ENCODE measurements at regions not wholly inside any gene's neighbourhood (a gene's known extent, or its start where the extent isn't known, plus 50 kb on each side); places are given as distances from the start of the nearest gene placed in this dataset.
"Not testable (repeated sequence)": the region's sequence is repeated elsewhere in the genome, so short reads cannot be mapped to it uniquely, and the experiment has no call there.

- no peak overlapping the region for H4K8ac ChIP-seq (replicated peaks; ENCODE audit: insufficient read length, low read depth, low read length)
- no peak overlapping the region for H4K91ac ChIP-seq (ENCODE audit: insufficient read length, low read depth, low read length)
- H3T11ph ChIP-seq (ENCODE audit: low read length), result no peak overlapping the region
- H2BK15ac ChIP-seq (ENCODE audit: low read depth, low read length), result no peak overlapping the region
- no peak for DNase-seq
- peaks cover 48% of the 10 kb centered on the region for H3K9me3 ChIP-seq (ENCODE audit: control insufficient read depth, low read depth, low read length)
- peaks cover 94 to 97% of the 10 kb centered on the region in 2 experiments for H3K9me3 Mint-ChIP-seq
- H3K4me2 ChIP-seq (ENCODE audit: insufficient read depth, insufficient read length, low read length), result no peak overlapping the region
- no peaks in the 10 kb centered on the region for H3K79me1 ChIP-seq (ENCODE audit: insufficient read depth, low read depth, low read length, poor library complexity, severe bottlenecking)
- no peaks in the 10 kb centered on the region for H3K27me3 ChIP-seq (ENCODE audit: insufficient read depth, low read length)
- no peak overlapping the region for H2BK120ac ChIP-seq (ENCODE audit: low read depth, low read length, poor library complexity, severe bottlenecking)
- WGBS (ENCODE audit: extremely low coverage, insufficient read length, low lambda C conversion rate), result no CpG with 5 or more reads among the region's 33 CpGs
- no peaks in the 10 kb centered on the region for H3K23me2 ChIP-seq (ENCODE audit: insufficient read length, low read depth, low read length, poor library complexity, severe bottlenecking)
- no peaks in the 10 kb centered on the region for H4K20me1 ChIP-seq (ENCODE audit: control insufficient read depth, insufficient read depth, insufficient read length)
- H3K4ac ChIP-seq (ENCODE audit: low read depth, low read length), result no peak overlapping the region
- no peak overlapping the region for H2AFZ ChIP-seq (ENCODE audit: low read length)
- H3K18ac ChIP-seq (ENCODE audit: insufficient read length, low read depth, low read length), result no peak overlapping the region
- H3K27me3 Mint-ChIP-seq (ENCODE audit: low read depth), result peaks cover 10% of the 10 kb centered on the region
- H3K56ac ChIP-seq (ENCODE audit: insufficient read length, low read depth, low read length), result no peak overlapping the region
- H3K4me1 ChIP-seq (ENCODE audit: insufficient read depth, low read length), result no peaks in the 10 kb centered on the region
- H3K4me3 Mint-ChIP-seq, result no peak overlapping the region
- no peak overlapping the region for H3K27ac ChIP-seq (ENCODE audit: insufficient read length, low read depth, low read length)
- no peaks in the 10 kb centered on the region for H3K79me2 ChIP-seq (ENCODE audit: insufficient read depth, low read length)
- H3K14ac ChIP-seq (ENCODE audit: insufficient read depth, low read length), result no peak overlapping the region
- H3K9ac ChIP-seq (ENCODE audit: extremely low read depth, insufficient read length, low read length), result no peak overlapping the region
- no peak overlapping the region for H2BK5ac ChIP-seq (ENCODE audit: insufficient read length, low read length)
- no peak for TF ChIP-seq CTCF (conservative IDR thresholded peaks at IDR 0.05)
- H2BK20ac ChIP-seq (ENCODE audit: low read depth, low read length, poor library complexity, severe bottlenecking), result no peak overlapping the region
- H2AK5ac ChIP-seq (ENCODE audit: insufficient read length, low read length), result no peak overlapping the region
- H2BK12ac ChIP-seq (ENCODE audit: insufficient read length, low read depth, low read length), result no peak overlapping the region
- H3K27ac Mint-ChIP-seq, result no peak overlapping the region
- no peak overlapping the region for H3K23ac ChIP-seq (ENCODE audit: insufficient read length, low read depth, low read length)
- H4K5ac ChIP-seq (ENCODE audit: insufficient read length, low read depth, low read length), result no peak overlapping the region
- no peaks in the 10 kb centered on the region for H3K4me1 Mint-ChIP-seq
- H3K36me3 Mint-ChIP-seq (ENCODE audit: insufficient read depth in 1 of 3, low read depth in 3 of 3), result peaks cover 39 to 55% (median 43%) of the 10 kb centered on the region in 3 experiments
Measured at GRCh38 chr20:29750268-29750899, 1507.1 kb upstream of the DEFB115 start.

- not testable (repeated sequence) for DNase-seq; H3K4me2 ChIP-seq (ENCODE audit: insufficient read depth, insufficient read length, low read length); H4K20me1 ChIP-seq (ENCODE audit: control insufficient read depth, insufficient read depth, insufficient read length); H2BK20ac ChIP-seq (ENCODE audit: low read depth, low read length, poor library complexity, severe bottlenecking); H2AFZ ChIP-seq (ENCODE audit: low read length); H4K5ac ChIP-seq (ENCODE audit: insufficient read length, low read depth, low read length); H3K4me1 Mint-ChIP-seq; H2AK5ac ChIP-seq (ENCODE audit: insufficient read length, low read length); H2BK15ac ChIP-seq (ENCODE audit: low read depth, low read length); H3K4me3 Mint-ChIP-seq; H3K56ac ChIP-seq (ENCODE audit: insufficient read length, low read depth, low read length); H3K27me3 Mint-ChIP-seq (ENCODE audit: low read depth); H2BK5ac ChIP-seq (ENCODE audit: insufficient read length, low read length); H2BK12ac ChIP-seq (ENCODE audit: insufficient read length, low read depth, low read length); H3K4ac ChIP-seq (ENCODE audit: low read depth, low read length); H3K79me2 ChIP-seq (ENCODE audit: insufficient read depth, low read length); H3K27me3 ChIP-seq (ENCODE audit: insufficient read depth, low read length); H3K23me2 ChIP-seq (ENCODE audit: insufficient read length, low read depth, low read length, poor library complexity, severe bottlenecking); H4K91ac ChIP-seq (ENCODE audit: insufficient read length, low read depth, low read length); H3K23ac ChIP-seq (ENCODE audit: insufficient read length, low read depth, low read length); H3K14ac ChIP-seq (ENCODE audit: insufficient read depth, low read length); H3K79me1 ChIP-seq (ENCODE audit: insufficient read depth, low read depth, low read length, poor library complexity, severe bottlenecking); H3T11ph ChIP-seq (ENCODE audit: low read length); H4K8ac ChIP-seq (replicated peaks; ENCODE audit: insufficient read length, low read depth, low read length); H3K27ac Mint-ChIP-seq; H3K18ac ChIP-seq (ENCODE audit: insufficient read length, low read depth, low read length); H3K9ac ChIP-seq (ENCODE audit: extremely low read depth, insufficient read length, low read length); H3K4me1 ChIP-seq (ENCODE audit: insufficient read depth, low read length); H3K27ac ChIP-seq (ENCODE audit: insufficient read length, low read depth, low read length); H2BK120ac ChIP-seq (ENCODE audit: low read depth, low read length, poor library complexity, severe bottlenecking)
- peaks cover 60% of the 10 kb centered on the region for H3K9me3 ChIP-seq (ENCODE audit: control insufficient read depth, low read depth, low read length)
- WGBS (ENCODE audit: extremely low coverage, insufficient read length, low lambda C conversion rate), result no CpG with 5 or more reads among the region's 24 CpGs
- Mint-ChIP-seq H3K9me3 (peaks cover 92 to 97% of the 10 kb centered on the region in 2 experiments), H3K36me3 (ENCODE audit: insufficient read depth in 1 of 3, low read depth in 3 of 3) (peaks cover 40 to 61% (median 46%) of the 10 kb centered on the region in 3 experiments)
Measured at GRCh38 chr20:29752644-29753425, 1504.6 kb upstream of the DEFB115 start.

Data from H9 (cell line).